DND-41 (cell line): ENCODE measurements at regions not wholly inside any gene's neighbourhood (a gene's known extent, or its start where the extent isn't known, plus 50 kb on each side); places are given as distances from the start of the nearest gene placed in this dataset.

Experiments used
- CTCF ChIP-seq: IDR thresholded peaks from 2 replicates; pipeline ENCODE4 v1.5.1; 2012; ENCODE audit warnings: borderline replicate concordance, low read length, moderate library complexity, mild to moderate bottlenecking; ENCODE audit not compliant: poor library complexity, severe bottlenecking; ENCODE audit errors: extremely low read depth
- EZH2 ChIP-seq: IDR thresholded peaks from 3 replicates; pipeline ENCODE4 v1.6.1; 2012; ENCODE audit warnings: borderline replicate concordance, low read depth, mild to moderate bottlenecking, moderate library complexity, low read length, inconsistent platforms; ENCODE audit not compliant: severe bottlenecking

GRCh38 chr18:45155526-45155925 is 459.8 kb upstream of the SLC14A2 start:
- no peak for TF ChIP-seq CTCF
- TF ChIP-seq EZH2 = no peak
